HG03378 (cell line): ENCODE measurements at regions not wholly inside any gene's neighbourhood (a gene's known extent, or its start where the extent isn't known, plus 50 kb on each side); places are given as distances from the start of the nearest gene placed in this dataset.

ENCODE experiments used
- ATAC-seq: cut with Tn5 transposase; IDR thresholded peaks from one replicate; pipeline ENCODE4 v1.9.1; 2021; ENCODE audit warnings: mild to moderate bottlenecking, moderate library complexity; ENCODE audit not compliant: unreplicated experiment

DNA sequence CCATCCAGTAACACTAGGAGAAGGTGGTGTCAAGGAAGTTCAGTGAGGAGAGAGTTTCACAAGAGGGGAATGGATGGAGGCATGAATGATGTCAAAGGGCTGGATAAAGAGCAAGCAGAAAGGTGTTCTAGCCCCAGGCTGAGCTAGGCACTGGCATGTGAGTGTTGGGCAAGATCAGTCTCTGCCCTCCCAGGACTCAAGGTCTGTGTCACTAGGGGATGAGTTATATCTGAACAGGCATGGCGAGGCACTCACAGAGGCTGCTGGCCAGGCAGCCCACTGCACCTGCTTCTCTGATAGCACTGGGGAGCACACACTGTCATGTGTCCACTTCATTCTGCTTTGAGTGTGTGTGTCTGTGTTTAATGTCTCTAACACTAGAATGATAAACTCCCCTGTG is 903.8 kb downstream of the BCL11B start:
- no peak for ATAC-seq

DNA sequence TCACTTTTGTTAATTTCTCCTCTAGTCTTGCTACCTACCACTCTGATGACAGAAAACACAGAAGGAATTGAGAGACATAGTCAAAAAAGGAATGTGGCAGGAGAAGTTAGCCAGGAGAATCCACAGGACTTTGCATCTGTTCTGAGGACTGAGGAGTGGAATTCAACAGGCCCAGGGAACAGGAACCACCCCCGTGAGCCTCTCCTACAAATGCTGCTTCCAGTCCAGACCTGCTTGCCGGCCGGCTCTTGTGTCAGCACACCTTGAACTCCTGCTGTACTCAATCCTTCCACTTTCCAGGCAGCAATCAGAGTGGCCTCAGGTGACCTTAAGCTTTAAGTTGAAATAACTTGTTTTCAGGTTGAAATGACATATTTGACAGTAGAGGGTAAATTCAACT is 903.1 kb downstream of the BCL11B start:
- ATAC-seq: no peak

DNA sequence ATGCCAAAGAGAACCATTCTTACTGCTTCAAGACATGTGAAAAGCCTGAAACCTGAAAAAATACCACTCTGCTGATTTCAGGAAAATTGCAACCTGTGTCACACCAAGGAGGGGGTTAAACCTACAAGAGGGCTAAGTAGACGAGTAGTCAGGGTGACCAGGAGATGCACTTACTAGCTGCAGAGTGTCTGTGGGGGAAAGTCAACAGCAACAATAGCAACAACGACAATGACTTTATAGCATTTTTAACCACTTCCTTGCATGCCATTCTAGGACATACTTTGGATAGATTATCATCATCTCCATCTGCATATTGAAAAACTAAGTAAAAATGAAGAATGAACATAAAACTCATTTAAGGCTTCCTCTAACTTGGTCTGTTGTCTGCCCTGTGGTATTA is 902.7 kb downstream of the BCL11B start:
- no peak for ATAC-seq

DNA sequence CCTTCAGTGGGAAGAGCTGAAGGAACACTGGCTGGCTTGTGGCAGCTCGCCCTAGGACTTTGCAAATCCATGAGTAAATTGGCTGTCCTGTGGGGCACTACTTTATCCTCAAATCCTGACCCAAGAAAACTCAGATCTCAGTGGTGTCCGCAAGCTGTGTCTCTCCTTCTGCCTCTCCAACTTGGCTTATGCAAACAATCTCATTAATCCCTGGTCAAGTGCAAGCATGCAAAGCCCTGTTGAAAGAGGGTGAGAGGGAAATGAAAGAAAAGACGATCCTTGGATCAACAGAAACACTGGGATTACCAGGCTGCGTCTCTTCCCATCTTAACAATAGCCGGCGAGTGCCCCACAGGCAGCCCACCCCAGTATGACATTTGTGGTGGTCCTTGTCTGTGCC is 901.6 kb downstream of the BCL11B start:
- no peak for ATAC-seq

DNA sequence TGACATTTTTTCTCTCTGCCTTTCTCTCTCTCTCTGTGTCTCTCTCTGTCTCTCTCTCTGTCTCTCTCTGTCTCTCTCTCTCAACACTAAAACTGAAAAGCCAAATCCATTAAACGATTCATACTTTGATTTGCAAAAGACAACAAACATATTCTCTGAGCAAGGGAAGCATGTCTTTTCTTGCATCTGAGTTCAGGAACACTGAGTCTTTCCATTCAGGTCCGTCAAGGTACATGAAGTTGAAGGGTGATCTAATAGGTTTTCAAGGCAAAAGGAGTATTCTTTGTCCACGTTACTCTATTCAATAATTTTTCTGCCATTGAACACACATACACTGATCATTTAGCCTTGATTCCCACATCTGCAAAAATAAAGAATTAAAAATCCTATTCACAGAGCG is 900.9 kb downstream of the BCL11B start:
- no peak for ATAC-seq

DNA sequence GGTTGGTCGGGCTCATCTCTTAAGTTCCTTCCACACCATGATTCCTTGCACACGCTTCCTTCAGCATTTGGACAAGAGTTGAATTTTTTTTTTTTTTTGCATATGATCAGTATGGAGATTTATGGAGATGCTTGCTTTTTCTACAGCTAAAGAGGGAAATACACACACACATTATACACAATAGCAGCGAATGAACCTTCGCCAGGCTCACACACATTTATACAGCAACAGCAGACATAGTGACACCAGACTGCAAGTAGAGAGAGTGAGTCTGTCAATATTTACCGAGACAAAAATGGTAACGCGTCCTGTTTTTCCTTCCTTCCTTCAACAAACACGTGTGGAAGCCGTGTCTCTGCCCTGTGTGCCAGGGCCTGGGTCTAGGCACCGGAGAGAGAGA is 897.9 kb downstream of the BCL11B start:
- ATAC-seq: no peak

DNA sequence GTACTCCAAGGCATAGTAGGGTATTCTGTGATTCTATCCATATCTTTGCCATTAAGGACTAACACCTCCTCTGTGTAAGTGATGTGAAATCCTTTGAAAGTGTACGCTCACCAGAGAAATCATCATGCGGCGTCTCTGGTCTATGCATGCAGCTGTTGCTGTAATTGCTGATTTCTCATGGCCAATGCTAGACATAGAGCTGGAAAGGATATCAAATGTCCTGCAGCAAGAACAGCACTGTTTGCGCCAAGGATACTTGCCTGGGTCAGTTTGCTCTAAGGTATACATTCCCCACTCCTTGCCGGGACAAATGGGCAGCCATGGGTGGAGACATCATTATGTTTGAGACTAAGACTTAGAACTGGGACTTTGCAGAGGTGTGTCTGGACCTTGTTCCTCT is 896.4 kb downstream of the BCL11B start:
- no peak for ATAC-seq

DNA sequence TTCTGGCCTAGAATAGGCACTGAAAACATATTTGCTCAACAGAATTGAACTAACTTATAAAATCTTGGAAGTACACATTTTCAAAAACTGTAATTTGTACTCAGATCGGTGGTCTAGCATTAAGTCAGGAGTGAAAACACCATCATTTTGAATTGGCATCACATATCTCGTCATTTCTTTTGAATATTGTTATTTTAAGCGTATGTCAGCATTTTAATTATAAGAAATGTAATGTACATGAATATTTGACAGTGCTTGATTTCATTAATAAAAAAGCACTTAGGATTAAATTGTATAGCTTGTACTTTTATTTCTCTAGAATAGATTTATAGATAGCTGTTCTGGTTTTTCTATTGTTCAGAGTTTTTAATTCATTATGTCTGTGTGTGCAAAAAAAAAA is 892.2 kb downstream of the BCL11B start:
- ATAC-seq: no peak

DNA sequence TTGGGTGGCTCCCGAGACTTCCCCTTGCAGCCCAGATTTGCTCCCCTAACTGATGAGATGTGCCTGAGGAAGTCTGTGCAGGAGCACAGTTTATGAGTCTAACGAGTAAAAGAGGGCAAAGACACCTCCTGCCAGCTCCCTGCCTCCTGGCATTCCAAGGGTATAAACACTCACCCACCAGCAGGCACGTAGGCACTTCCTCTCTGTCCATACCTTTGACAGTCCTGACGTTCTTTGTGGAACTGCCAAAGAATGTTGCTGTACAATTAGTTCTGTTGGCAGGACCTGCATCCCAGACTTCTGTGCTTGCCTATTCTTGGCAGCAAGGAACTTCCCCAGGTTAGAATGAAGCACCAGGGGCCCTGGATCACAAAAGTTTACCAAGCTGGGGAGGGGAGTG is 889.3 kb downstream of the BCL11B start:
- no peak for ATAC-seq

DNA sequence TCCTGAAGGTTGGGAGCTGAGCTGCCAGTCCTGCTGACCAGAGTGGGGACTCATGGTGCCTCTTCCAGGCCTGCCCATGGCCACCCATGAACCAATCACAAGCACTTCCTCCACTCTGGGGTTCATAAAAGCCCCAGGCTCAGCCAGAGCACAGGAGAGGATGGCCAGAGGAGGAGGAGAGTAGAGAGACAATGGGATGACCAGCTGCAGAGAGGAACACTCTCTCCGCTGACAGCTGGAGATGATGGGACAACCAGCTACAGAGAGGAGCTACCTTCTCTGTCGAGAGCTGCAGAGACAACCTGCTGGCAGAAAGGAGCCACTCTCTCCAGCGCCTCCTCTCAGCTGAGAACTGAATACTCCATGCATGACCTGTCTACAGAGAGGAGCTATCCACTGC is 886.1 kb downstream of the BCL11B start:
- ATAC-seq: no peak

DNA sequence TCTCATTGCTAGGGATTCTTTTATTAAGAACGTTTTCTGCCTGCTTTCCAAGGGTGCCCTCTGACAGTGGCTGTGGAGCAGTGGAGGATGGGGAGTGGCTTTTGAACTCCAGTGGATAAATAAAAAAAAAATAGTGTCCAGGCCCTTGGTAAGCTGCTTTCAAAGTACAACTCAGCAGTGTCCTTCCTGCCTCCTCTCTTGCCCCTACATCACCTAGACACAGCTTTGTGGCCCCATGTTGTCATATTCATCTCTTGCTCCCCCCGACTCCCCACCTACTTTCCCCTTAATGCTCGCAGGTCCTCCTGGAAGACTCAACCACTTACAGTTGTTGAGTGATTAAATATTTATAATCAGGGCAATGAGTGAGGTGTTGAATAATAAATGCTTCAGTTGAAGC is 880.9 kb downstream of the BCL11B start:
- ATAC-seq: no peak

DNA sequence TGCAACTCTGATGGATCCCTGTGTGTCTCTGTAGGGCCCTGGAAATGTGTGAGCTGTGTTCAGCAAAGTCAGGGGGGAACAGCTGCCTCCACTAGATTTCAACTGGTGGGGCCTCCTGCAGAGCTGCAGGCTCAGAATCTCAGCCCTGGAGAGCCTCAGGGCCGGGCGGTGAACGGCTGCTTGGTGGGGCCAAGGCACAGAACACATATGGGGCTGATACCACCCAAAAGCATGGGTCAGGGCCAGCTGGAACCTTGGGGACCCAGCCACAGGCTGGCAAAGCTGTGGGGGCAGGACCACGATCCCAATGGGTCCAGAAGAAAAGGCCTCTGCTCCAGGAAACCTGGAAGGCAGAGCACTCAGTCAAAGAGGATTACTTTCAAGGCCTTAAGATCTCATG is 878.5 kb downstream of the BCL11B start:
- ATAC-seq: no peak

DNA sequence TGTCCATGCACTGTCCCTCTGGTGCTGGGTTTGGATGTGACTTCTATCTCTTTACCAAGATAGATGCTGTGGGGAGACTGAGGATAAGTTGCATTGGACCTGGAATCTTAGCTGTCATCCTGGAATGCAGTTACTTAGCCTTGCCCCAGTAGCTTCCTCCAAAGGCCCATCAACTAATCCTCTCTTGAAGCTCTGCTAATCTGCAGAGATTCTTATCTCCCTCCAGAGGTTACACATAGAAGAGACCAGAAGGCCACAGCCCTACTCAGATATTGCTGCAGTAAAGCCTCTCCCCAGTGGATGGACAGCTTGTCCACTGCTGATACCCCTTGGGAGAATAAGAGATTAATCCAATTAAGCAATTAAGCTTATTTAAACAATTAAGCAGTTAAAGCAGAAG is 867.2 kb downstream of the BCL11B start:
- no peak for ATAC-seq

DNA sequence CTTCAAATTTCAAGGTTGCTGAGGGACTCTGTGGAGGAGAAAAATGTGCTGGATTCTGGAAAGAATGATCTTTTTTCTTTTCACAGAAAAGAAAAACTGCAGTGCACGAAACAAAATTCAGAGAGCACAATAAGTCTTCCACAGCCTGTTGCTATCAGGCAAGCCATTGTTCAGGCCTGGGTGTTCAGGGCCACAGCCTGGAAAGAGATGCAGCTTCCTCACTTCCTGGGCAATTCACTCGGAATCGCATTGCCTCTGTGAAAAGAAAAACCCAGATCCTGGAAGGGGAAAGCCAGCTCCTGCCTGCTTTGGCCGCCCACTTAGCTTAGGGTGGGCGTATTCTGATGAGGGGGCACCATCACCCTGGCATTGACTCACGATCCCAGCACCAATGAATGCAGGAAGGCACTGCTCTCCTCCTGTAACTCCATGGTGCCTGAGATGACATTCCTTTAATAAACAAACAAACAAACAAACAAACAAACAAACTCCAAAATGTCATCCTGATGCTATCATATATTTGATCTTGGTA is 863.9 kb downstream of the BCL11B start:
- ATAC-seq: no peak

DNA sequence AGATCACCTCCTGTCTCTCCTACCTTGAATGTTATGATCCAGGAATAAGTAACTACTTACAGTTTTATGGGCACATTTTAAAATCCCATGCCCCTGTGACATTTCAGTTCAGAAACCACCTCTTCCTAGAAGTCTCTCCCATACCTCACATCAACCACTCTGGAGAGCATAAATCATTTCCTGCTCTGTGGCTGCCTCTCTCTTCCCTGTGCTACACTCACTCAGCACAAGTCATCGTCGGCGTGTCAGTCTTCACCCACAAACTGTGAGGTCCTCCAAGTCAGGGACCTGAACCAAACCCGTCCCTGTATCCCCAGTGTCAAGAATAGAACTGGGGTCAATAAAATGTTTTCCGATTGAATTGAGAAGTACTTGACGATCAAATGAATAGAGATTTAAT is 863.3 kb downstream of the BCL11B start:
- no peak for ATAC-seq

DNA sequence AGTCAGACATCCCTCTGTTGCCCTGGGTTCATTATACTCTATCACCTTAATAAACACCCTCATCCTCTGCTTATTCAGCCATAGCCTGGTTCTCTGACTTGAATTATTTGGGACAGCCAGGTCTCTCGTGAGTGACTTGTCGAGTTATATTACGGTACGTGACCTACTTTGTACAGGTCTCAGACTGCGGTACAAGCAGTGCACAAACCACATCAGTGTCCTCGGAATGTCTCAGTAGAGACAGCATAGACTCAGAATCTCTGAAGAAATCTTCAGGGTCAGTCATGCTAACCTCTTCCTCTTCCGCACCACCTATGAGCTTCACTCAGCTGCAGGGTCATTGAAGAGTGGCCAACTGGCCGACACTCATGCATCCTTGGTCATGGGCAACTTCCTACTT is 860.8 kb downstream of the BCL11B start:
- no peak for ATAC-seq

DNA sequence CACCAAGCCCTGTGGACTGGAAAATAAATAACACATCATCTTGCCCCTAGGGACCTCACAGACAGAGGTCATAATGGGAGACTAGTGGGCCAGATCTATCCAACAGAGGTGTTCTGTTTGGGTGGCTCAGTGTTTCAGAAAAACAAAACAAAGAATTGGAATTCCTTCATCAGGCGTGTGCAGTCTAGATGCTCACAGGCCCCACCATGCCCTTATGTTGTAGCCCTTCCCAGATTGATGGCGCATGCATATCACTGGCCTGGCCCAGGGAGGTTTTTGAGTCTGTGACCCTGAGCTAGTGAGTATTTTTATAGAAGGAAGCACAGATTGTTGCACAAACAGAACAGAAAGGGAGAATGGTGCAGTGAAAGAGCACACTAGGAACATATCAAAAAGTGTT is 859.6 kb downstream of the BCL11B start:
- ATAC-seq: no peak

DNA sequence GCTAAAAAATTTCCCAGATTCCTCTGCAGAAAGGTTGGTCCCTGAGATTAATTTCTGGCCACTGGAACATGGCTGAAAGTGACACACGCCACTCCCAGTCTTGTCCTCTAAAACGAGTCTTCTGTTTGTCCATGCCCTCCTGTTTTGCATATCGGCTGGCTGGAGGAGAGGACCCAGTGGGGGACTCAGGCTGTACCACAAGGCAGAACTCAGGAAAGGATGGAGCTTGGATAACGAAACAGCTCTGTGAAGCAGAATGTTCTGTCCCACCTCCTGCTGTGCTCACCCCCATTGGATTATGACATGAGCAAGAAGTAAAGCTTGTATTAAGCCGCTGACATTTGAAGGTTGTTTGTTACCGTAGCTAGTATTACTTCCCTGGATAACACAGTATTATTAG is 856.2 kb downstream of the BCL11B start:
- ATAC-seq: no peak

DNA sequence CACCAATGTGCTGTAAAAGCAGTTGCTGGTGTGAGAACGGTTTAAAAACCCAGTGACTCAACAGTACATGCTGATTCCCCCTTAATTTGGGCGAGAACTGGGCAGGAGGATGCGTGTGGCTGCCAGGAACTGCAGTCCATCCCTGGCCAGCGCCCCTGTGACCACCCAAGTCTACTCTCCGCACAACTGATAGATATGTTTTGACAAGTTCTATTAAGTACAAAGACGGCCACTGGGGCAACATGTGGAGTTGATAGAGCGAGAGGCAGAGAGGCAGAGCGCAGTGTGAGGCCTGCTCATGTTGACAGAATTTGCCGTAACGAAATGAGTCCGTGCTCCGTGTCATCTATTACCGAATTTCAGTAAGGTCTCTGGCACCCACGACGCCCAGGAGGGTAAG is 855.0 kb downstream of the BCL11B start:
- ATAC-seq: no peak

DNA sequence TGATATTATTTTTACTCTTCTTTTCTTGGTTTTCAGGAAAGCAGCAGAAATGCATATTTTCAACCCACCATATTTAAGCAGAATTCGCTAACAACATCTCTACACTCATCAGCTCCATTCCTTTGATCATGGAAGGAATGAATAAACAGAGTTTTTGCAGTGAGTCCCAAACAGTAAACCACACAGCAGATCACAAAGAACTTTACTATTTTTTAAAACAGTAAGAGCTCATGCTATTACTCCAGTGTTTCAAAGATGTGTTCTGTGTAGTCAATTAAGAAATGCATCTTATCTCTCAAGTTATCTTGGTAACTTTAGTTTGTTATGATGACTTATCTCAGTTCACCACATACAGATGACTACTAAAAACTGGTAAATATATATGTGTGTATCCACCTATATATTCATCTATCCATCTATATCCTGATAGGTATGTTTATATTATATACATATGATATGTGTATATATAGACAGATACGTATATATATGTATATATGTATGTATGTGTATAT is 843.5 kb downstream of the BCL11B start:
- no peak for ATAC-seq

DNA sequence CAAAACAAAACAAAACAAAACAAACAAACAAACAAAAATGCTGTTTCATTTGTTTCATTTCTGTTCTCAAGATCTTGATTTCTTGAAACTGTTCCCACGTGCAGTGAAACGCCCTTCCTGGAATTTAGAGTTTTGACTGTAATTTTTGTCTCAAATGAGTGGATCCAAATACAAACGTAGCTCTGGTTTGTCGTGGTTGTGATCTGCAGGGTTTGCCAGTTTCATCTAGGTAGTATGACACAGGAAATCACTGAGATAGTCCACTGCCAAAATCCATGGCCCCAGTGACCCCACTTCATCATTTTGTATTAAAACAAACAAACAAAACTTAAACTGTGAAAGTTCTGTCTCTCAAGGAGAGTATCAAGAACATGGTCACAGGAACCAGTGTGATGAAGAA is 838.6 kb downstream of the BCL11B start:
- no peak for ATAC-seq

DNA sequence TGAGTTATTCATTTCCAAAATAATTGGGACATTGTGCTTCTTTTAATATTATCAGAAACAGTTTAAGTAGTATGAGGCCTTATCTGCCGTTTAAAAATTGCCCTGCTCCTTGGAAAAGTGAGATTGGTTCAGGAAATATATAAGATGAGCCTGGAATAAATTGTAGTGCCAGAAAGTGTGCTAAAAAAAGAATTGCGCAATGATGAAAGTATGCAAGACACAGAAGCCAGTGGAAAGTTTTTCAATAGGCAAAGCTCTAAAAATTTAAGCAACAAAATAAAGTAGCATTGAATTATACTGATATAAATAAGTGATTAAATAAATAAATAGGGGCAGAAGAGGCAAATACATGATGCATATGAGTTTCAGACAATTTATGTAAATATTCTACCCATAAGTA is 834.9 kb downstream of the BCL11B start:
- no peak for ATAC-seq

DNA sequence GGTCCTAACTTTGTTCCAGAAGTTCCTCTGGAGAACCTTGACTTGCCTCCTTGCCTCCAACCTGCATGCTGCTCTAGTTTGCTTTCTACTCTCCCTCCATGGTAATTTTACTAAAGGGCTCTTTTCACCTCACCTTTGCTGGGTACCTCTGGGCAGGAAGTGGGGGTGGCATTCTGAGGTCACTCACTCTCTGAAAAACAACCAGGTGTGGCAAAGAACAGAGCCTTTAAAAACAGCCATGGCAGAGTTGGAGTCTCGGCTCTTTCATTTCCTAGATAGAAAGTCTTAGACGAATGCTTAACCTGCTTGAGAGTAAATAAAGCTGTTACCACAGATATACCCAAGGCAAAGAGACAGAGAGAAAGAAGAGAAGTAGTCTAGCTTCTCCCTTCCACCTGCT is 827.9 kb downstream of the BCL11B start:
- no peak for ATAC-seq

DNA sequence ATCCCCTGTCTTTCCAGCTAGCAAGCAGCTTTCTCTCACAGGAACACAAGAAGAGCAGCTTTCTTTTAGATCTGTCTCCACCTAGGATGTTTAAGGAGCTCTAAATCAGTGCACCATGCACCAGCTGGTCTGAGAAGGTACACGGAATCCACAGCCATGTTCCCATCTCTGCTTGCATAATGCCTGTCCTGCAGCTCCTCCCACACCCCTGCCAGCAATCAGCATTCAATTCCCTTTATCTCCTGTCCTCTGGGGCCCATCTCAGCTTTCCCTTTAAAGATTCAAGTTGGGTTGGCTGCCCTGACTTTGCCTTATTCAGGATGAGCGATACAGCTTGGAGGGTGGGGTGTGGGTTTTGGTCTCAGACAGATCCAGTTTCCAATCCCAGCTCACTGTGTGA is 826.3 kb downstream of the BCL11B start:
- ATAC-seq: no peak
